IMR-90 (cell line): ENCODE measurements at regions not wholly inside any gene's neighbourhood (a gene's known extent, or its start where the extent isn't known, plus 50 kb on each side); places are given as distances from the start of the nearest gene placed in this dataset.

ENCODE experiments used
- ATAC-seq: fragments of 200-7000 bp; cut with Tn5 transposase; 2 replicates; pipeline ENCODE4 v1.9.1; 2020; ENCODE audit warnings: low read depth, mild to moderate bottlenecking, moderate library complexity
- BruUV-seq: library from RNA; stranded (reverse); fragments of 400-500 nt; replicated peaks from 2 replicates; lab custom pipeline; 2021; lab: Mats Ljungman, UMichigan
- CTCF ChIA-PET: fragments of 300-600 bp; formaldehyde crosslinking; extraction: SDS; loops from one replicate; lab custom pipeline; 2021; ENCODE audit warnings: antibody characterized with exemption; lab: Yijun Ruan, JAX
- POLR2A ChIA-PET: fragments of 300-600 bp; sonication (Branson Sonifier 250); formaldehyde crosslinking; loops from one replicate; lab custom pipeline; 2022; ENCODE audit warnings: antibody characterized with exemption; ENCODE audit not compliant: unreplicated experiment; lab: Charles Lee
- DNase-seq: peaks from one replicate; pipeline ENCODE4 v3.0.0; 2013
- H2AFZ ChIP-seq: replicated peaks from 2 replicates; pipeline ENCODE3; 2013; ENCODE audit warnings: low read length, mild to moderate bottlenecking; ENCODE audit not compliant: poor library complexity
- H2AK5ac ChIP-seq: 2 replicates; pipeline ENCODE4 v1.6.1; 2013; ENCODE audit warnings: low read depth, low read length, inconsistent platforms
- H2AK9ac ChIP-seq: replicated peaks from 2 replicates; pipeline ENCODE3; 2013; ENCODE audit warnings: mild to moderate bottlenecking, low read depth, low read length, moderate library complexity; ENCODE audit not compliant: poor library complexity
- H2BK120ac ChIP-seq: 2 replicates; pipeline ENCODE4 v1.6.1; 2013; ENCODE audit warnings: low read depth, low read length, inconsistent platforms
- H2BK15ac ChIP-seq: 3 replicates; pipeline ENCODE4 v1.6.1; 2013; ENCODE audit warnings: low read depth, low read length, inconsistent platforms
- H2BK20ac ChIP-seq: 2 replicates; pipeline ENCODE4 v1.6.1; 2013; ENCODE audit warnings: low read depth, mild to moderate bottlenecking, inconsistent platforms, low read length, moderate library complexity
- H2BK5ac ChIP-seq: 2 replicates; pipeline ENCODE4 v1.6.1; 2013; ENCODE audit warnings: mild to moderate bottlenecking, low read depth, low read length, inconsistent platforms; ENCODE audit not compliant: poor library complexity, severe bottlenecking
- H3K14ac ChIP-seq: replicated peaks from 2 replicates; pipeline ENCODE4 v1.6.1; 2013; ENCODE audit warnings: low read depth, low read length, inconsistent platforms
- H3K18ac ChIP-seq: 2 replicates; pipeline ENCODE4 v1.6.1; 2013; ENCODE audit warnings: low read depth, low read length, control low read depth
- H3K23ac ChIP-seq: 2 replicates; pipeline ENCODE4 v1.6.1; 2013; ENCODE audit warnings: low read depth, low read length, inconsistent platforms
- H3K27ac ChIP-seq: 2 replicates; pipeline ENCODE4 v1.5.1; 2013; ENCODE audit warnings: mild to moderate bottlenecking, control low read depth, low read length; ENCODE audit not compliant: insufficient read depth
- H3K27me3 ChIP-seq: 2 replicates; pipeline ENCODE4 v1.6.1; 2013; ENCODE audit warnings: low read length; ENCODE audit not compliant: control insufficient read depth, insufficient read depth
- H3K36me3 ChIP-seq: 2 replicates; pipeline ENCODE4 v1.6.1; 2013; ENCODE audit warnings: low read length, mixed read lengths; ENCODE audit not compliant: control insufficient read depth, insufficient read depth
- H3K4ac ChIP-seq: 2 replicates; pipeline ENCODE4 v1.6.1; 2013; ENCODE audit warnings: low read depth, low read length, inconsistent platforms
- H3K4me1 ChIP-seq: 2 replicates; pipeline ENCODE4 v1.6.1; 2013; ENCODE audit warnings: low read length, mixed read lengths; ENCODE audit not compliant: control insufficient read depth, insufficient read depth
- H3K4me2 ChIP-seq: 2 replicates; pipeline ENCODE4 v1.6.1; 2013; ENCODE audit warnings: low read depth, mild to moderate bottlenecking, control low read depth, low read length, moderate library complexity
- H3K4me3 ChIP-seq: 2 replicates; pipeline ENCODE4 v1.5.1; 2013; ENCODE audit warnings: low read depth, mild to moderate bottlenecking, control low read depth, low read length, moderate library complexity; ENCODE audit not compliant: insufficient read depth
- H3K56ac ChIP-seq: 2 replicates; pipeline ENCODE4 v1.6.1; 2013; ENCODE audit warnings: low read length, inconsistent platforms; ENCODE audit not compliant: insufficient read depth; ENCODE audit errors: extremely low read depth
- H3K79me1 ChIP-seq, 2 experiments: 2 replicates each; pipeline ENCODE4 v1.6.1; 2013; ENCODE audit warnings: low read length in 2 of 2, inconsistent platforms in 1 of 2, low read depth in 1 of 2
- H3K9ac ChIP-seq: 2 replicates; pipeline ENCODE4 v1.6.1; 2013; ENCODE audit warnings: low read depth, low read length, control low read depth
- H3K9me1 ChIP-seq: 2 replicates; pipeline ENCODE4 v1.6.1; 2013; ENCODE audit warnings: low read length, inconsistent platforms; ENCODE audit not compliant: insufficient read depth
- H3K9me3 ChIP-seq: 2 replicates; pipeline ENCODE4 v1.6.1; 2013; ENCODE audit warnings: low read length; ENCODE audit not compliant: control insufficient read depth, insufficient read depth
- H4K20me1 ChIP-seq: 2 replicates; pipeline ENCODE4 v1.6.1; 2013; ENCODE audit warnings: low read length, inconsistent platforms; ENCODE audit not compliant: insufficient read depth
- H4K5ac ChIP-seq: 2 replicates; pipeline ENCODE4 v1.6.1; 2013; ENCODE audit warnings: mild to moderate bottlenecking, low read depth, low read length, control low read depth
- H4K8ac ChIP-seq, 2 experiments: 2 replicates each; pipeline ENCODE4 v1.6.1; 2013; ENCODE audit warnings: low read depth in 2 of 2, low read length in 2 of 2, control low read depth in 1 of 2, inconsistent platforms in 1 of 2
- H4K91ac ChIP-seq: 2 replicates; pipeline ENCODE4 v1.6.1; 2013; ENCODE audit warnings: low read depth, low read length, inconsistent platforms; ENCODE audit not compliant: insufficient read depth
- MAFK ChIP-seq: IDR thresholded peaks from 2 replicates; pipeline ENCODE4 v1.6.1; 2012; ENCODE audit warnings: low read depth, low read length, improper control_type of control experiment
- POLR2A ChIP-seq: IDR thresholded peaks from 2 replicates; pipeline ENCODE4 v1.6.1; 2012; ENCODE audit warnings: mild to moderate bottlenecking, low read depth, low read length
- RCOR1 ChIP-seq: IDR thresholded peaks from 2 replicates; pipeline ENCODE4 v1.6.1; 2012; ENCODE audit warnings: mild to moderate bottlenecking, low read length, improper control_type of control experiment; ENCODE audit not compliant: insufficient replicate concordance
- RFX5 ChIP-seq: IDR thresholded peaks from 2 replicates; pipeline ENCODE4 v1.8.0; 2012; ENCODE audit warnings: low read depth, mild to moderate bottlenecking, low read length, moderate library complexity
- WGBS, 2 experiments: methylation state at CpG; one replicate each; pipeline versions ENCODE4 v1.1.5 to v1.1.7; 2013; ENCODE audit warnings: missing lambda C conversion rate in 2 of 2; ENCODE audit not compliant: insufficient read length in 1 of 2; ENCODE audit errors: extremely low coverage in 2 of 2; 5-methylcytosine and 5-hydroxymethylcytosine counted together
- dilution Hi-C: fragments of 300-500 bp; cut with HindIII; formaldehyde crosslinking; loops from one replicate; pipeline ENCODE4 v1.14.3; 2018; ENCODE audit warnings: low sequenced_read_pairs; ENCODE audit not compliant: unreplicated experiment
- in situ Hi-C: fragments of 300-500 bp; cut with MboI; formaldehyde crosslinking; loops from 3 replicates; pipeline ENCODE4 v1.14.3; 2019; ENCODE audit warnings: low sequenced_read_pairs, inconsistent platforms, mixed read lengths
- intact Hi-C: fragments of 100-400 bp; cut with micrococcal nuclease; formaldehyde crosslinking; loops from 2 replicates; pipeline ENCODE4 v1.10.0; 2022

DNA sequence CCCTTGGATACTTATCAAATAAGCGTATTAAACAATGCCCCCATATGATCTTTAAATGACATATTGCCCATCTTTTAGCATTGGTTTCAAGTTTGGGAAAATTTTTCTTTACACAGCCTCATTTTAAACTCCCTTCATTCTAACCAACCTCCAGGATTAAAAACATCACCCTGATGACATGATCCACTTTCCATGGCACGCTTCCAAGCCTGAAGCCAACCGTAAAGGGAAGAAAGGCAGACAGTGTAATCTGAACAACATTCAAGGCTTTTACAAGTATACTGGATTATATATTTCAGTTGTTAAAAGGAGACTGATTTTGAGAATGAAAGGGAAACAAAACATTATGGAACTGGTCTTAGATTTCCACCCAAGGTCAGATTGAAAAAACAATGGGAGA, 1721.9 kb downstream of the OLFM4 start:
- Histone ChIP-seq H3K4me2 (no peak overlapping the region), H2BK5ac (no peak overlapping the region), H3K4ac (no peak overlapping the region), H2BK15ac (no peak overlapping the region), H2AK5ac (no peak overlapping the region), H2AK9ac (no peak overlapping the region), H3K18ac (no peak overlapping the region), H3K9ac (no peak overlapping the region), H2BK20ac (no peak overlapping the region), H3K27me3 (no peaks in the 10 kb centered on the region), H3K79me1 (no peaks in the 10 kb centered on the region), H4K20me1 (no peaks in the 10 kb centered on the region), H4K91ac (no peak overlapping the region), H3K4me1 (no peaks in the 10 kb centered on the region), H4K8ac (no peak overlapping the region), H3K14ac (no peak overlapping the region), H3K9me1 (no peaks in the 10 kb centered on the region), H3K4me3 (no peak overlapping the region), H4K5ac (no peak overlapping the region), H3K27ac (no peak overlapping the region), H3K23ac (no peak overlapping the region), H3K9me3 (no peaks in the 10 kb centered on the region), H2AFZ (no peak overlapping the region), H3K56ac (no peak overlapping the region), H2BK120ac (no peak overlapping the region), H3K36me3 (no peaks in the 10 kb centered on the region)
- no CpG with 5 or more reads among the region's 3 CpGs for WGBS, 2 experiments
- DNase-seq (no peak), ATAC-seq (no peak)
- ChIA-PET CTCF (no interaction called here), POLR2A (no interaction called here)
- intact Hi-C loops (no loop called here), dilution Hi-C loops (no loop called here), in situ Hi-C loops (no loop called here)
- BruUV-seq = no TSS peak
- no peak for TF ChIP-seq MAFK
- no peak for TF ChIP-seq POLR2A
- no peak for TF ChIP-seq RFX5
- no peak for TF ChIP-seq RCOR1
